Neural cell (in vitro differentiated cells): ENCODE measurements at regions not wholly inside any gene's neighbourhood (a gene's known extent, or its start where the extent isn't known, plus 50 kb on each side); places are given as distances from the start of the nearest gene placed in this dataset.

Source experiments
- H2AFZ ChIP-seq: fragments of 200-600, 300-800 bp; sonication (generic), shearing (Covaris generic); 2 replicates; pipeline ENCODE4 v1.6.0; 2014; ENCODE audit warnings: low read depth, mild to moderate bottlenecking, antibody characterized with exemption, low read length, moderate library complexity
- H3F3A ChIP-seq: fragments of 200-600 bp; shearing (Covaris generic); 2 replicates; pipeline ENCODE4 v1.6.1; 2016; ENCODE audit warnings: mild to moderate bottlenecking, moderate library complexity, mixed read lengths, antibody characterized with exemption, low read length; ENCODE audit not compliant: insufficient read depth, poor library complexity, severe bottlenecking
- H3K27ac ChIP-seq: fragments of 200-600, 300-800 bp; sonication (generic), shearing (Covaris generic); 2 replicates; pipeline ENCODE4 v1.5.1; 2014; ENCODE audit warnings: mild to moderate bottlenecking, low read length, moderate library complexity
- H3K27me3 ChIP-seq: fragments of 300-800, 200-600 bp; sonication (generic), shearing (Covaris generic); 2 replicates; pipeline ENCODE4 v1.6.0; 2014; ENCODE audit warnings: mild to moderate bottlenecking, low read depth, low read length, moderate library complexity; ENCODE audit not compliant: insufficient read depth
- H3K36me3 ChIP-seq: fragments of 300-800, 200-600 bp; sonication (generic), shearing (Covaris generic); 2 replicates; pipeline ENCODE4 v1.5.1; 2014; ENCODE audit warnings: mild to moderate bottlenecking, antibody characterized with exemption, low read length, moderate library complexity; ENCODE audit not compliant: insufficient read depth
- H3K4me2 ChIP-seq: fragments of 300-800, 200-600 bp; sonication (generic), shearing (Covaris generic); 2 replicates; pipeline ENCODE4 v1.6.0; 2014; ENCODE audit warnings: mild to moderate bottlenecking, low read length
- H3K4me3 ChIP-seq: fragments of 300-800, 200-600 bp; sonication (generic), shearing (Covaris generic); 2 replicates; pipeline ENCODE4 v1.5.1; 2014; ENCODE audit warnings: mild to moderate bottlenecking, low read length, moderate library complexity
- H3K79me2 ChIP-seq: fragments of 200-600 bp; shearing (Covaris generic); replicated peaks from 2 replicates; pipeline ENCODE4 v1.6.0; 2014; ENCODE audit warnings: mild to moderate bottlenecking, low read length, moderate library complexity; ENCODE audit not compliant: insufficient read depth
- H3K9ac ChIP-seq: fragments of 300-800, 200-600 bp; sonication (generic), shearing (Covaris generic); 2 replicates; pipeline ENCODE4 v1.6.1; 2016; ENCODE audit warnings: mild to moderate bottlenecking, low read length, mixed read lengths
- H3K9me2 ChIP-seq: fragments of 200-600 bp; shearing (Covaris generic); 2 replicates; pipeline ENCODE4 v1.6.1; 2016; ENCODE audit warnings: mild to moderate bottlenecking, low read length, mixed read lengths; ENCODE audit not compliant: insufficient read depth
- H3K9me3 ChIP-seq: fragments of 200-600, 300-800 bp; sonication (generic), shearing (Covaris generic); 2 replicates; pipeline ENCODE4 v1.6.1; 2016; ENCODE audit warnings: mild to moderate bottlenecking, mixed run types, low read length, moderate library complexity, mixed read lengths
- H4K20me1 ChIP-seq: fragments of 200-600 bp; shearing (Covaris generic); 2 replicates; pipeline ENCODE4 v1.6.1; 2016; ENCODE audit warnings: mild to moderate bottlenecking, mixed run types; ENCODE audit not compliant: insufficient read depth
- EP300 ChIP-seq: fragments of 450-650 bp; conservative IDR thresholded peaks from 2 replicates; pipeline ENCODE4 v1.6.1; 2014; ENCODE audit warnings: antibody characterized with exemption, mild to moderate bottlenecking, moderate library complexity; ENCODE audit not compliant: poor library complexity, severe bottlenecking
- EZH2 ChIP-seq: fragments of 200-600, 300-800 bp; shearing (Covaris generic), sonication (generic); IDR thresholded peaks from 2 replicates; pipeline ENCODE4 v1.6.1; 2014; ENCODE audit warnings: antibody characterized with exemption, low read length, borderline replicate concordance, mild to moderate bottlenecking; ENCODE audit not compliant: insufficient read depth, poor library complexity, severe bottlenecking
- MXI1 ChIP-seq: fragments of 450-650 bp; conservative IDR thresholded peaks from 2 replicates; pipeline ENCODE4 v1.6.1; 2014; ENCODE audit warnings: antibody characterized with exemption, mild to moderate bottlenecking; ENCODE audit not compliant: poor library complexity, severe bottlenecking
- POLR2AphosphoS5 ChIP-seq: IDR thresholded peaks from 2 replicates; pipeline ENCODE4 v1.6.1; 2012
- RAD21 ChIP-seq: fragments of 450-650 bp; conservative IDR thresholded peaks from 2 replicates; pipeline ENCODE4 v1.6.1; 2014; ENCODE audit warnings: antibody characterized with exemption, mild to moderate bottlenecking, moderate library complexity
- REST ChIP-seq: IDR thresholded peaks from 2 replicates; pipeline ENCODE4 v1.6.1; 2012; ENCODE audit warnings: borderline replicate concordance
- SMC3 ChIP-seq: fragments of 450-650 bp; conservative IDR thresholded peaks from 2 replicates; pipeline ENCODE4 v1.6.1; 2014; ENCODE audit warnings: antibody characterized with exemption, mild to moderate bottlenecking, moderate library complexity; ENCODE audit not compliant: poor library complexity
- TAF1 ChIP-seq: IDR thresholded peaks from 2 replicates; pipeline ENCODE4 v1.6.1; 2012; ENCODE audit warnings: low read depth
- TF ChIP-seq, protein P1 (sequence below): fragments of 450-650 bp; IDR thresholded peaks from 2 replicates; pipeline ENCODE4 v1.5.1; 2014; ENCODE audit warnings: antibody characterized with exemption, mild to moderate bottlenecking, moderate library complexity; ENCODE audit not compliant: poor library complexity, severe bottlenecking

DNA sequence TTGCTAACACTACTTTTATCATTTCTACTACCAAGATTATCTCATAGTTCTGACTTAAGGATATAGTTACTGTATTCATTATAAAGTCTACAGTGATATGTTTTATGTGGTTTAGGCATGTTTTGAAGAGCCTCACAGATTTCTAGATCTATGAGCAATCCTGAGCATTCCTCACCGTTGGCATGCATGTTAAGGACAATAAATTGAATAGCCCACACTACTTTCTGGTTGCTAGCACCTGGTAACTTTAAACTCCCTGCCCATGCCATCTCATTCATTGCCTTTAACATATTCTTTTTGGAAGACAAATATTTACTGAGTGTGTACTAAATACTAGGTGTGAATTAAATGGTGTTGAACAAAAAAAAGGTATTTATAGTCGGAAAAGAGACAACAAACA is 868.1 kb upstream of the CDH9 start:
- Histone ChIP-seq H3K27me3 (no peaks in the 10 kb centered on the region), H3K4me3 (no peak overlapping the region), H3K36me3 (no peaks in the 10 kb centered on the region), H2AFZ (no peak overlapping the region), H3K9me3 (no peaks in the 10 kb centered on the region), H4K20me1 (no peaks in the 10 kb centered on the region), H3K79me2 (no peaks in the 10 kb centered on the region), H3K4me2 (no peak overlapping the region), H3K27ac (no peak overlapping the region), H3F3A (no peaks in the 10 kb centered on the region), H3K9ac (no peak overlapping the region), H3K9me2 (no peaks in the 10 kb centered on the region)
- TF ChIP-seq, protein P1, sequence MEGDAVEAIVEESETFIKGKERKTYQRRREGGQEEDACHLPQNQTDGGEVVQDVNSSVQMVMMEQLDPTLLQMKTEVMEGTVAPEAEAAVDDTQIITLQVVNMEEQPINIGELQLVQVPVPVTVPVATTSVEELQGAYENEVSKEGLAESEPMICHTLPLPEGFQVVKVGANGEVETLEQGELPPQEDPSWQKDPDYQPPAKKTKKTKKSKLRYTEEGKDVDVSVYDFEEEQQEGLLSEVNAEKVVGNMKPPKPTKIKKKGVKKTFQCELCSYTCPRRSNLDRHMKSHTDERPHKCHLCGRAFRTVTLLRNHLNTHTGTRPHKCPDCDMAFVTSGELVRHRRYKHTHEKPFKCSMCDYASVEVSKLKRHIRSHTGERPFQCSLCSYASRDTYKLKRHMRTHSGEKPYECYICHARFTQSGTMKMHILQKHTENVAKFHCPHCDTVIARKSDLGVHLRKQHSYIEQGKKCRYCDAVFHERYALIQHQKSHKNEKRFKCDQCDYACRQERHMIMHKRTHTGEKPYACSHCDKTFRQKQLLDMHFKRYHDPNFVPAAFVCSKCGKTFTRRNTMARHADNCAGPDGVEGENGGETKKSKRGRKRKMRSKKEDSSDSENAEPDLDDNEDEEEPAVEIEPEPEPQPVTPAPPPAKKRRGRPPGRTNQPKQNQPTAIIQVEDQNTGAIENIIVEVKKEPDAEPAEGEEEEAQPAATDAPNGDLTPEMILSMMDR: no peak
- TF ChIP-seq MXI1 (no peak), TAF1 (no peak)

DNA sequence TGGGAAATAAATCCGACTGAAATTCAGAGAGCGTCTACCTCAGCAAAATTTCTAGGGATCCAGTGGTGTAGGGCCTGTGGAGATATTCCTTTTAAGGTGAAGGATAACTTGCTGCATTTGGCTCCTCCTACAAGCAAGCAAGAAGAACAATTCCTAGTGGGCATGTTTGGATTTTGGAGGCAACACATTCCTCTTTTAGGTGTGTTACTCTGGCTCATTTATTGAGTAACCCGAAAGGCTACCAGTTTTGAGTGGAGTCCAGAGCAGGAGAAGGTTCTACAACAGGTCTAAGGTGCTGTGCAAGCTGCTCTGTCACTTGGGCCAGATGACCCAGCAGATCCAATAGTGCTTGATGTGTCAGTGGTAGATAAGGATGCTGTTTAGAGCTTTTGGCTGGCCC is 862.4 kb upstream of the CDH9 start:
- H3K27ac ChIP-seq: no peak overlapping the region
- no peaks in the 10 kb centered on the region for H3K9me2 ChIP-seq

More for the DNA sequence above, 862.4 kb upstream of the CDH9 start:
- Histone ChIP-seq H3F3A (no peaks in the 10 kb centered on the region), H3K4me2 (no peak overlapping the region), H3K4me3 (no peak overlapping the region), H2AFZ (no peak overlapping the region), H3K36me3 (no peaks in the 10 kb centered on the region), H3K9me3 (no peaks in the 10 kb centered on the region), H3K79me2 (no peaks in the 10 kb centered on the region), H3K27me3 (no peaks in the 10 kb centered on the region), H4K20me1 (no peaks in the 10 kb centered on the region), H3K9ac (no peak overlapping the region)
- TF ChIP-seq, protein P1: no peak
- no peak for TF ChIP-seq RAD21
- no peak for TF ChIP-seq REST
- no peak for TF ChIP-seq MXI1
- TF ChIP-seq SMC3: no peak
- TF ChIP-seq POLR2AphosphoS5: no peak
- TF ChIP-seq EZH2: no peak
- TF ChIP-seq EP300: no peak
- no peak for TF ChIP-seq TAF1
